ENCODE measurements at regions not wholly inside any gene's neighbourhood (a gene's known extent, or its start where the extent isn't known, plus 50 kb on each side); places are given as distances from the start of the nearest gene placed in this dataset.
"Not testable (repeated sequence)": the region's sequence is repeated elsewhere in the genome, so short reads cannot be mapped to it uniquely, and the experiment has no call there.

GRCh38 chr4:180962268-180962667, 1280.9 kb upstream of the TENM3 start:
- no peak for ATAC-seq
- intact Hi-C loops (cut with DNase I), result no loop called here
- no peak for DNase-seq

GRCh38 chr4:180966312-180966711, 1276.9 kb upstream of the TENM3 start:
- DNase-seq (no peak), ATAC-seq (no peak)
- intact Hi-C loops (cut with DNase I), result no loop called here

- DNase-seq, result no peak
- no peak for ATAC-seq
- intact Hi-C loops (cut with DNase I), result no loop called here
Measured at GRCh38 chr4:180967936-180968335, 1275.3 kb upstream of the TENM3 start.

DNA sequence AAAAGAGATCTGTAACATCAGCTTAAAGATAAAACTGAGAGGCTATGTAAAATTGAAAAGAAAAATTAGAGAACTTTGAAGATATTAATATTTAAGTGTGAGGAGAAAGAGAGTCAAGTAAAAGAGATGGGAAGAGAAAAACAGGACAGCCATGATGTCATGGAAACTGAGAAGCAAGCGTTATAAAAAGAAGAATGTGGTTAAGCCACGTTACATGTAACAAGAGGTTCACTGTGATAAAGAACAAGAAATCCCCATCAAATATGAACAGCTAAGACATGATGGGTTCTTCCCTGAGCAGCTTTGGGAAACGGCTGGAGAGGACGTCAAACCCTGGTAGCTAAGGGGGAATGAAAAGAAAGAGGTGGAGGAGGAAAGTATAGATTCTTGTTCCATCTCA, 1269.3 kb upstream of the TENM3 start:
- intact Hi-C loops (cut with DNase I), result no loop called here
- DNase-seq, result no peak
- no peak for ATAC-seq

DNA sequence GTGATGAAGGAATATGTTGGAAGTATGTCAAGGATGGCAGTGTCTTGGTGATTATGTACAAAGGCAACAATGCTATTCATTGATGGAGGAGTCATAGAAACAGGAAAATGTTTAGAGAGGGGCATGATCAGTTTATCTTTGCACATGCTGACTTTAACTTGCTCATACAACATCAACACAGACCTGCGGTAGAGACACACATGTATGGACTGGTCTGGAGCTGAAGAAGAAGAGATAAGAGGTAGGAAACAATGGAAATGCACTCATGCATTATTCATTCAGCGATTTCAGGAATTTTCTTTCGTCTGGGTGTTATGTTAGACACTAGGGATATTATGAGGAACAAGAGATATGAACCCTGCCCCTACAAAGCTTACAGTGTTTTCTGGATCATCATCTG, 1252.3 kb upstream of the TENM3 start:
- DNase-seq, result no peak
- intact Hi-C loops (cut with DNase I), result no loop called here

DNA sequence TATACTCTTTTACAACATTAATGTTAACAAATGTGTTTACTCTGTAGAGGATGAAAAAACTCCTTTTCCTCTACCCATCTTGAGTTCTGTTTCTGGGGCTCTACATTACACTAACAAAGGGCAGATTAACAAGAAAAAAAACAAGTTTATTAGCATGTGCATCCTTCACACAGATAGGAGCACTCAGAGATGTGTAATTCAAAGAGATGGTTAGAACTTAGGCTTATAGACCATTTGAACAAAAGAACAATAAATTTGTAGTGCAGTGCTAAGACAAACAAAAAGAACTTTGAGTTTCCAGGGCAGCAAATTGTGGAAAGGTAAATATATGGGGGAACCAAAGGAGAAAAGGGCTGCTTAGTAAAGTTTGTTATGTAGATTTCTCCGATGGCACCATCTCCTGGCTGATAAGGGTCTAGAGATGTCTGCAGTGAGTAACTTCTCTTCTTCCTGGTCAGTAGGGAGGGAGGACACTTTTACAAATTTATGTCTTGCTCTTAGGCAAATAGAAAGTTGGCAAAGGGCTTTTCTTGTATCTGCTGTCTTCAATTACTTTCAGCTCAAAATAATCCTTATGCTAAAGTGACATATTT, 1249.9 kb upstream of the TENM3 start:
- DNase-seq (no peak), ATAC-seq (no peak)
- intact Hi-C loops (cut with DNase I), result no loop called here

More for the DNA sequence above, 1252.3 kb upstream of the TENM3 start:
- ATAC-seq, result no peak

DNA sequence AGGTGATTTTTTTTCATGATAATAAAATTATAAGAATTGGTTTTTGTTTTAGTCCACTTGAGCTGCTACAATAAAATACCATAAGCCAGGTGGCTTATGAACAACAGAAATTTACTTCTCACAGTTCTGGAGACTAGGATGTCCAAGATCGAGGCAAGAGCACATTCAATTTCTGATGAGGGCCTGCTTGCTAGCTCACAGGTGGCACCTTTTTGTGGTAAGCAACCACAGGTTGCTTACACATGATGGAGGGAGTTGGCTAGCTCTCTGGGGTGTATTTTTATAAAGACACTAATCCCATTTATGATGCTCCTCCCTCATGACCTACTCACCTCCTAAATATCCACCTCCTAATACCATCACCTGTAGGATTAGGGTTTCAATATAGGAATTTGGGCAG, 1248.5 kb upstream of the TENM3 start:
- intact Hi-C loops (cut with DNase I), result no loop called here
- ATAC-seq (no peak), DNase-seq (no peak)

DNA sequence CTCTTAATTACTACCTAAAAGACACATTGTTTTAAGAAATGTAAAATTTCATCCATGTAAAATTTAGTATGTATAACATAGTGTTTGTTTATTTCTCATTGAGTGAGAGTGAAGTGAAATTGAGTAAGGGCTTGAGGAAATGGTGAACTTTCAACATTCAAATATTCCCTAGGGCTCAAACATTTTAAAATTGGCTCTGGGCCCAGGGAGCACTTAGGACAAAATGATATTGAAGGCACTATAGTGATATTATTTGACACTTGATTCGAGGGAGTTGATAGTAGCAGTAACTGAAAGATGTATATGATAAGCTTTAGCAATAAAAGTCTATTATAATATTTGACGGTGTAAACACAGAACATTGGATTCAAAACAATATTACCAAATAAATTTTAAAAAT, 1244.0 kb upstream of the TENM3 start:
- ATAC-seq, result no peak
- DNase-seq, result no peak
- intact Hi-C loops (cut with DNase I), result no loop called here

DNA sequence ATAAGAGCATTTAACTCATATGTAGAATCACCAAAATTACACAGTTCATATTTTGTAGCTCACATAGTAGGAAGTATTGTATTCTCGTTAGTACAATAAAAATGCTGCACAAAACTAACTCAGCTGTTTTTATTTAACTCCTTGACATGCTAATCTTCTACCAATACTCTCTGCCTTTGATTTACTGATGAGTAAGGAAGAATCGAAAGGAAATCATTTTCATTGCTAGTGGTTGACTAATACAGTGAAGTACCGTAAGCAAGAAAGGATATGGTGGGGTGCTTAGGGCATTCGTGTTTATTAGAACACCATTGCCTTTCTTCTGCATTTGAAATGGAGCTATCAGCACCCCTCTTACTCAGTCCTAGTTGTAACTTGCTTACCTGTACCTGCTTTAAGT, 1239.1 kb upstream of the TENM3 start:
- DNase-seq (no peak), ATAC-seq (no peak)
- intact Hi-C loops (cut with DNase I), result no loop called here

- DNase-seq (no peak), ATAC-seq (no peak)
- intact Hi-C loops (cut with DNase I), result no loop called here
Measured at GRCh38 chr4:181006499-181007260, 1236.5 kb upstream of the TENM3 start.

GRCh38 chr4:181007751-181008150, 1235.5 kb upstream of the TENM3 start:
- no peak for ATAC-seq
- intact Hi-C loops (cut with DNase I), result no loop called here
- DNase-seq, result no peak

GRCh38 chr4:181008164-181008563, 1235.0 kb upstream of the TENM3 start:
- ATAC-seq, result no peak
- intact Hi-C loops (cut with DNase I), result no loop called here
- DNase-seq, result no peak

DNA sequence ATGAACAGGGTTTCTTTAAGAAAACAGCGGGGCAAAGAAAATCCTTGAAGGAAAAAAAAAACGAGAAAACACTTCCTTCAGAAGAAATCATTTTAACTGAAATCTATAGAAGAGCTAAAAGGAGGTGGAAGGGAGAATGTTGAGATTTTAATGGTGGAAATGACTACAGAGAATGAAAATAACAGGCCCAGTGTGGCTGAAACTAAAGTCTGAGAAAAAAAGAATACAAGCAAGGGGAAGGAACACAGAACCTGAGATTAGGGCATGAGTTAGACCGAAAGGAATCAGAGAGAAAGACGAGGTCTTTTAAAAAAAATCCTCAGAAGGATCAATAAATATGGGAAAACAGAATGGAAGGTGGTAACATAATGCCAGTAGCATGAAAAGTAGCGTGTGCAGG, 1230.0 kb upstream of the TENM3 start:
- DNase-seq (no peak), ATAC-seq (no peak)
- intact Hi-C loops (cut with DNase I), result no loop called here

DNA sequence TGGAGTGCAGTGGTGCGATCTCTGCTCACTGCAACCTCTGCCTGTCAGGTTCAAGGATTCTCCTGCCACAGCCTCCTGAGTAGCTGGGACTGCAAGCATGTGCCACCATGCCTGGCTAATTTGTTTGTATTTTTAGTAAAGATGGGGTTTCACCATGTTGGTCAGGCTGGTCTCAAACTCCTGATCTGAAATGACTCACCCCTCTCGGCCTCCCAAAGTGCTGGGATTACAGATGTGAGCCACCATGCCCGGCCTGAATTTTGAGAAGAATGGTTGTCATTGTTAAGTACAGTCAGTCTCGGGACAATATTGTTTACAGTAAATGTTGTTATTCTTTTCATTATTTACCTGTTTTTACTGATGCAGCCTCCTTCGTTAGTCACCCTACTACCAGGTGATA, 1226.2 kb upstream of the TENM3 start:
- no peak for DNase-seq
- no peak for ATAC-seq
- intact Hi-C loops (cut with DNase I), result no loop called here

GRCh38 chr4:181018472-181018871, 1224.7 kb upstream of the TENM3 start:
- intact Hi-C loops (cut with DNase I), result no loop called here
- no peak for ATAC-seq
- DNase-seq, result no peak

DNA sequence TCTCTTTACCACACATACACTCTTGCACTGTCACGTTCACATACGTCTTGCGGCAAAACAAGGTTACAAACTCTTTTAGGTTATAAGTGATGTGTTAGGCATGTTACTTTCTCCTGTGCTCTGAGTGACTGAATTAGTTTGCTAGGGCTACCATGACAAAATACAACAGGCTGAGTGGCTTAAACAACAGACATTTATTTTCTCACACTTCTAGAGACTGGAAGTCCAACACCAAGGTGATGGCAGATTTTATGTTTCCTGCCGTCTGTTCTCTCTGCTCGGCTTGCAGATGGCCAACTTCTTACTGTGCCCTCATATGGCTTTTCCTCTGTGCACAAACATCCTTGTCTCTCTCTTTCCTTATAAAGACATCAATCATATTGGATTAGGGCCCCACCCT, 1224.3 kb upstream of the TENM3 start:
- DNase-seq (no peak), ATAC-seq (no peak)
- intact Hi-C loops (cut with DNase I), result no loop called here

- ATAC-seq (no peak), DNase-seq (no peak)
- intact Hi-C loops (cut with DNase I), result no loop called here
Measured at GRCh38 chr4:181020456-181020855, 1222.7 kb upstream of the TENM3 start.

- no peak for ATAC-seq
- intact Hi-C loops (cut with DNase I), result no loop called here
- DNase-seq, result no peak
Measured at GRCh38 chr4:181021213-181021612, 1222.0 kb upstream of the TENM3 start.

GRCh38 chr4:181030135-181030921, 1212.9 kb upstream of the TENM3 start:
- ATAC-seq (peak in 1 of 2 donors; percentile 31), DNase-seq (peak; percentile 23)
- intact Hi-C loops (cut with DNase I), result not testable (repeated sequence)

- intact Hi-C loops (cut with DNase I), result no loop called here
- ATAC-seq (peak in 1 of 2 donors; percentile 31), DNase-seq (no peak)
Measured at GRCh38 chr4:181030961-181031360, 1212.2 kb upstream of the TENM3 start.

GRCh38 chr4:181043486-181043885, 1199.7 kb upstream of the TENM3 start:
- DNase-seq, result no peak
- no peak for ATAC-seq
- intact Hi-C loops (cut with DNase I), result no loop called here
